ENCODE measurements at regions not wholly inside any gene's neighbourhood (a gene's known extent, or its start where the extent isn't known, plus 50 kb on each side); places are given as distances from the start of the nearest gene placed in this dataset.

DNA sequence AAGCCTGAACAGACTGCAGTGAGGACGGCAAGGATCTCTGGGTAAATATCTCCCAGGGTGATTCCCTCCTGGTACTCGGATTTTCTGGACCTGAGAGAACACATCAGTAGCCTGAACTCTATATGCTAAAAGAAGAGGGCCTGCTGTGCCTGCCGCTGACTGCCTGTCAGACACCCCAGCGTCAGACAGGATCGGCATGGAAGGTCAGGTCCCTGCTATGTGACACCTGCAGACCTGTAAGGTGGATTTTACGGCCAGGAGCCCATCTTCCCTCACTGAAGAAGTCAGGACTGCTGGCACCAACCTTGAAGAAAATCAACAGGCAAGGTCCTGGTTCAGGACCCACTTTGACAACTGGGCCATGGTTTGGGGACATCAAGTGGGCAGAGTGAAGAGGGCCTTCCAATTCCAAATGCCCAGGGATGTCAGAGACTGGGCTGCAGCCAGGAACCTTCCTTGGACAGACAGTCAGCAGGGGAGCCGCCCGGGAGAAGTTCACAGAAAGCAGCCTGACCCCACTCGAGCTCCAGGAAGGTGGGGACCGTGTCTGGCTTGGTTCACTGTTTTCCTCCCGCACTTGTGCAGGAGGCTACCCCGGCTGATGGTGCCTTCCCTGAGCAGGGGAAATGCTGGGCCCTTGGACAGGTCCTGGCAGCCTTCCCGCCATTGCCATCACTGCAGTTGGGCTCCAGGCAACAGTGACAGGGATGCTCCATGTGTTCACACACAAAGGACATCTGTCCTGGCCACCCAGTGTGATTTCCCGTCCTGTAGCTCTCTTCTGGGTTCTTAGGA lies 91.8 kb upstream of the LANCL2 start:
- TF ChIP-seq REST (IDR thresholded peaks at IDR 0.05; ENCODE audit: low read depth) (no peak), TCF12 (IDR thresholded peaks at IDR 0.05; ENCODE audit: low read depth) (no peak), TEAD4 (IDR thresholded peaks at IDR 0.05) (no peak), RAD21 (IDR thresholded peaks at IDR 0.05; ENCODE audit: low read depth) (no peak), FOXM1 (IDR thresholded peaks at IDR 0.05; ENCODE audit: borderline replicate concordance, low read depth) (no peak), EGR1 (IDR thresholded peaks at IDR 0.05) (no peak), CEBPB (IDR thresholded peaks at IDR 0.05) (no peak)

GRCh38 chr7:55274156-55274555 lies 91.0 kb upstream of the LANCL2 start:
- TF ChIP-seq USF1 (IDR thresholded peaks at IDR 0.05): no peak
- TF ChIP-seq EGR1 (IDR thresholded peaks at IDR 0.05): no peak
- no peak for TF ChIP-seq FOXM1 (IDR thresholded peaks at IDR 0.05; ENCODE audit: borderline replicate concordance, low read depth)
- no peak for TF ChIP-seq ZBTB7A (IDR thresholded peaks at IDR 0.05; ENCODE audit: low read depth)
- no peak for TF ChIP-seq MAX (IDR thresholded peaks at IDR 0.05)
- TF ChIP-seq CEBPB (IDR thresholded peaks at IDR 0.05): no peak
- no peak for TF ChIP-seq TAF1 (IDR thresholded peaks at IDR 0.05; ENCODE audit: low read depth)
- no peak for TF ChIP-seq EP300 (IDR thresholded peaks at IDR 0.05; ENCODE audit: borderline replicate concordance)

- TF ChIP-seq MAX (IDR thresholded peaks at IDR 0.05) (no peak), YY1 (IDR thresholded peaks at IDR 0.05; ENCODE audit: low read depth) (no peak), FOXM1 (IDR thresholded peaks at IDR 0.05; ENCODE audit: borderline replicate concordance, low read depth) (no peak), TEAD4 (IDR thresholded peaks at IDR 0.05) (no peak), TAF1 (IDR thresholded peaks at IDR 0.05; ENCODE audit: low read depth) (no peak), NFIC (IDR thresholded peaks at IDR 0.05) (no peak), TCF12 (IDR thresholded peaks at IDR 0.05; ENCODE audit: low read depth) (no peak), REST (IDR thresholded peaks at IDR 0.05; ENCODE audit: low read depth) (no peak)
Observed at GRCh38 chr7:55275291-55276200, 89.6 kb upstream of the LANCL2 start.

DNA sequence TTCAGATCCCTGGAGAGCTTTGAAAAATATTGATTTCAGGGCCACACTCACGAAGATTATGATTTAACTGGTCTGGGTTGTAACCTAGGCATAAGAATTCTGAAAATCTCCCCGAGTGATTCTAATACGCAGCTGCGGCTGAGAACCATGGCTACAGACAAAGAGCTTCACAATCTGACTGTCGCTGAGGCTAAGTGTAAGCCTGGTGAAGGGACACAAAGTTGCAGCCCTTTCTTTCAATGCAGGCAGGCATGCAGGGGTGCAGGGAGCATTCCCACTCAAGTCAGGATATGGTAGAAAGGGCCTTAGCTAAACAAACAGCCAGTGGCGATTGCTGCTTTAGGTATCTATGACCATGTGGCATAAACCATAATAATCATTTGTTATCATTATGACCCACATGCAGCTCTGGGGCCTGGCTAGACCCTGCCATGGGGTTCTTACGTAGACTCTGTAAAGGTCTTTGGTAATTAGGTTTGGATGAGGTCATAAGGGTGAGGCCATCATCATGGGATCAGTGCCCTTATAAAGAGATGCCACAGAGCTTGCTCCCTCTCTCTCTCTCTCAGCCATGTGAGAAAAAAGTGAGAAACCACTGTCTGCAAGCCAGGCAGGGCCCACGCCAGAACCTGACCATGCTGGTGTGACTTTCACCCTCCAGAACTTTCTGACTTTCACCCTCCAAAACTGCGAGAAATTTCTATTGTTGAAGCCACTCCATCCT lies 88.4 kb upstream of the LANCL2 start:
- no peak for TF ChIP-seq USF1 (IDR thresholded peaks at IDR 0.05)
- no peak for TF ChIP-seq YY1 (IDR thresholded peaks at IDR 0.05; ENCODE audit: low read depth)
- TF ChIP-seq EGR1 (IDR thresholded peaks at IDR 0.05): no peak
- TF ChIP-seq MAX (IDR thresholded peaks at IDR 0.05): no peak
- TF ChIP-seq TEAD4 (IDR thresholded peaks at IDR 0.05): no peak
- no peak for TF ChIP-seq ZBTB7A (IDR thresholded peaks at IDR 0.05; ENCODE audit: low read depth)
- TF ChIP-seq FOXM1 (IDR thresholded peaks at IDR 0.05; ENCODE audit: borderline replicate concordance, low read depth): no peak

DNA sequence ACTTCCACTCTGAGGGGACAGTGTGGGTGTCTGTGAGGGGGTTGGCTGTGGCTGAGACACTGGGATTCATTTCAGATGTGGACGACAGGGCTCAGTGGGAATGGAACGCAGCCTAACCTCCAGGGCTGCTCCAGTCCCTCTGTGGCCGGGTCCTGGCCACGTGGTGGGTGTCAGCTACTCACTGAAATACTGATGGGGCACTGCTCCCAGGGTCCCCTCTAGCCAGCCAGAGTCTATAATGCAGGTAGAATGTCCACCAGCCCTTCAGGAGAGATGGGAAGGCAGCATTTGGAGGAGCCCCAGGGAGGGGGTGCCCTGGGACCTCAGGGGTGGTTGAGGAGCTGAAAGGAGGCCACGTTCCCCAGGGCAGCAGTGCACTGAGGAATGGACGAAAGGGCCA lies 87.2 kb upstream of the LANCL2 start:
- TF ChIP-seq CEBPB (IDR thresholded peaks at IDR 0.05) (no peak), NFIC (IDR thresholded peaks at IDR 0.05) (no peak), FOXM1 (IDR thresholded peaks at IDR 0.05; ENCODE audit: borderline replicate concordance, low read depth) (no peak), USF1 (IDR thresholded peaks at IDR 0.05) (no peak), TAF1 (IDR thresholded peaks at IDR 0.05; ENCODE audit: low read depth) (no peak), TCF12 (IDR thresholded peaks at IDR 0.05; ENCODE audit: low read depth) (no peak), EGR1 (IDR thresholded peaks at IDR 0.05) (no peak), TEAD4 (IDR thresholded peaks at IDR 0.05) (no peak), RAD21 (IDR thresholded peaks at IDR 0.05; ENCODE audit: low read depth) (no peak), YY1 (IDR thresholded peaks at IDR 0.05; ENCODE audit: low read depth) (no peak), REST (IDR thresholded peaks at IDR 0.05; ENCODE audit: low read depth) (no peak), MAX (IDR thresholded peaks at IDR 0.05) (no peak), CREB1 (IDR thresholded peaks at IDR 0.05; ENCODE audit: low read depth) (no peak), EP300 (IDR thresholded peaks at IDR 0.05; ENCODE audit: borderline replicate concordance) (no peak), ZBTB7A (IDR thresholded peaks at IDR 0.05; ENCODE audit: low read depth) (no peak)

Data from Ishikawa (cell line).